HG03521 (cell line): ENCODE measurements at regions not wholly inside any gene's neighbourhood (a gene's known extent, or its start where the extent isn't known, plus 50 kb on each side); places are given as distances from the start of the nearest gene placed in this dataset.
"Not testable (repeated sequence)": the region's sequence is repeated elsewhere in the genome, so short reads cannot be mapped to it uniquely, and the experiment has no call there.

Source experiments
- ATAC-seq: cut with Tn5 transposase; IDR thresholded peaks from one replicate; pipeline ENCODE4 v1.9.1; 2021; ENCODE audit warnings: mild to moderate bottlenecking, moderate library complexity; ENCODE audit not compliant: unreplicated experiment

- ATAC-seq: not testable (repeated sequence)
These were observed 290.2 kb downstream of the RAB38 start for GRCh38 chr11:87885084-87885483.

DNA sequence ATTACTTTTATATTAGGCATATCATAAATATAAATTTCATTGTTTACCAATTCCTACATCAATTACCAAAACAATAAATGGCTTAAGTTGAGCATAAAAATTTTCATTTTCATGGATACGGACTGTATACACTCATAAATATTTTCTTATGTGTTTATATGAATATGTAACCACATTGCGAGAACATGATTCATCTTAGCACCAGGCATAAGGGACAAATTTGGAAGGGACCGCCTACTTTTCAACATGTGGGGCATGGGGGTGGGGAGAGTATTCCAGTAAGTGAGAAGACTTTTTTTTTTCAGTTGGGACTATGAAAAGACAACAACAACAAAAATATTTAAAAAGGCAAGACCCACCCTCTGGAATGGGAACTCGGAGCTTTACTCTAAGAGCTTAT, 296.1 kb downstream of the RAB38 start:
- no peak for ATAC-seq

DNA sequence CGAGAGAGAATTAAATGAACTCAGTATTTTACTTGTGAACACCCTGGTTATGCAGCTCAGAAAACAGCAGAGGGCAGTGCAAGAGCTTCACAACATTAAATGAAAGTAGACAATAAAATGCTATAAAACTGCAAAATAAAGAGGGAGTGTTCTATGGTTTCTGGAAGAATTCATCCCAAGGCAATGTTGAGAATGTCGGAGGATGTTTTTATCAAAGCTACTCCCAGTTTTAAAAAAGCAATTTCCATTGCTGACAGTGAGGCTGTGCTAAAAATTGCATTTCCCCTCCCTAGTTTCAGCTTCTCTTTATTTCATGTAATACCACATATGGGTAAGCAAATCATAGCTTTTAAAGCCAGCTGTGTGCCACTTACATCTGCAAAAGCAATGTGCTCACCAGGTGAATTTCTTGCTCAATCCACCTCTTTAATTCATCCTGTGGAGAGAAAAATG, 296.8 kb downstream of the RAB38 start:
- ATAC-seq: no peak

DNA sequence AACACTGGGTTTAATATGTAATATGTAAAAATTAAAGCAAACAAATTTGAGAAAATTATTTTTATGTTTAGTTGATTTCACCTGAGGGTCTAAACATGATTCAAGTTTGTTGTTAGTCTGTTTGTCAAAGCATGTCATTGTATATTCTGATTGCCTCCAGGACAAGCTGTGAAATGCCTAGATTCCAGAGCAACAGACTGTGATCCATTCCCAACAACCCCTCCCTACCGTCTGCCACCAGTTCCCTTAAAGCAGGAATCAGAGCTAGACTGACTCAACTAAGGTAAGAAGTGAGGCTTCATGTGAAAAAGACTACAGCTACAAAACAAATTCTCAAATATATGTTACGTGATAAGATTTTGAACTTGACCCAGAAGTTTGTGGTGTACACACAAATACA, 304.2 kb downstream of the RAB38 start:
- ATAC-seq: no peak

GRCh38 chr11:87870086-87870485, 305.2 kb downstream of the RAB38 start:
- no peak for ATAC-seq

- ATAC-seq: no peak
These were observed 308.3 kb downstream of the RAB38 start for GRCh38 chr11:87866951-87867350.

GRCh38 chr11:87861030-87861429, 314.2 kb downstream of the RAB38 start:
- ATAC-seq: no peak

DNA sequence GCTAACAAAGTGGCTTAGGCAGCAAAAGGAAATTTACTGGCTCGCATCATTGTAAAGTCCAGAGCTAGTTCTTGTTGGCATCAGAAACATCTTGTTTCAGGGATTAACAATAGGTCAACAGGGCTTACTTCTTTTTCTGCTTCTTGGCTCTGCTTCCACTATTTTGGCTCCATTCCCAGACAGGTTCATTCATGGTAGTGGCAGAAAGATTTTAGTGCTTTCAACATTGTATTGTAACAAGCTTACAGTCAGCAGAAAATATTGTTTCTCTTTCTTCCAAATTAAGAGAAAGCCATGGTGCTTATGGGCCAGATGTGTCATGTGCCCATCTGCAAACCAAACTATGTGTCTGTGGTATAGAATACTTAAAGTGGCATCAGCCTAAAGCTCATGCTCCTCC, 315.6 kb downstream of the RAB38 start:
- ATAC-seq: no peak

DNA sequence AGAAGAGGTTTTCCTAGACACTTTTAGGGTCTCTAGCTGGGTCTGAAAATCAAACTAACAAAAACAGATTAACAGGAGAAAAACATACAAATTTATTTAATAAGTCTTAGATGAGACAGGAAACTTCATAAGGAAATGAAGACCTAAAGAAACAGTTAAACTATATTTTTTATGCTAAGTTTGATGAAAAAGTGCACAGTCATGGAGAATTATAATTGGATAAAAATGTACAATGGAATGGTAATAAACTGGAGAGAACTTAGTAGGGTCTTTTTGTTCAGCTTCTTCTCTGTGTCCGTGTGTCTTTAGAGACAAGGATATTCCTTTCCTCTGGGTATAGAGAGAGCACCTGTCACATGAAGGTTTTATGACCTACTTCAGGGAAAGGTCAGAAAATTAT, 323.4 kb downstream of the RAB38 start:
- no peak for ATAC-seq

GRCh38 chr11:87851234-87851633, 324.0 kb downstream of the RAB38 start:
- no peak for ATAC-seq

- ATAC-seq: no peak
These were observed 326.0 kb downstream of the RAB38 start for GRCh38 chr11:87849216-87849615.

- no peak for ATAC-seq
These were observed 334.5 kb downstream of the RAB38 start for GRCh38 chr11:87840786-87841185.

DNA sequence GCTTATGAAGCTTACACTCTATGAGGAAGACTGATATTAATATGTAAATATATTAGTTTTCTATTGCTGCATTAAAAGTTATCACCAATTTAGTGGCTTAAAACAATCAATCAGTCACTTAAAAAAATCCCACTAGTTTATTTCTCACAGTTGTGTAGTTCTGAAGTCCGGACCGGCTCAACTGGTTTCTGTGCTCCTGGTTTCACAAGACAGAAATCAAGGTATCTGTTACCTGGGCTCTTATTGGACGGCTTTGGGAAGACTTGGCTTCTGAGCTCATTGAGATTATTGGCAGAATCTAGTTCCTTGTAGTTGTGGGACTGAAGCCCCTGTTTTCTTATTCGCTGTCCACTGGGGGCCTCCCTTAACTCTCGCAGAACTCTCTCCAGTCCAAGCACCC, 343.0 kb downstream of the RAB38 start:
- ATAC-seq: no peak

- no peak for ATAC-seq
These were observed 355.2 kb downstream of the RAB38 start for GRCh38 chr11:87820011-87820410.

- ATAC-seq: no peak
These were observed 356.1 kb downstream of the RAB38 start for GRCh38 chr11:87819151-87819550.

DNA sequence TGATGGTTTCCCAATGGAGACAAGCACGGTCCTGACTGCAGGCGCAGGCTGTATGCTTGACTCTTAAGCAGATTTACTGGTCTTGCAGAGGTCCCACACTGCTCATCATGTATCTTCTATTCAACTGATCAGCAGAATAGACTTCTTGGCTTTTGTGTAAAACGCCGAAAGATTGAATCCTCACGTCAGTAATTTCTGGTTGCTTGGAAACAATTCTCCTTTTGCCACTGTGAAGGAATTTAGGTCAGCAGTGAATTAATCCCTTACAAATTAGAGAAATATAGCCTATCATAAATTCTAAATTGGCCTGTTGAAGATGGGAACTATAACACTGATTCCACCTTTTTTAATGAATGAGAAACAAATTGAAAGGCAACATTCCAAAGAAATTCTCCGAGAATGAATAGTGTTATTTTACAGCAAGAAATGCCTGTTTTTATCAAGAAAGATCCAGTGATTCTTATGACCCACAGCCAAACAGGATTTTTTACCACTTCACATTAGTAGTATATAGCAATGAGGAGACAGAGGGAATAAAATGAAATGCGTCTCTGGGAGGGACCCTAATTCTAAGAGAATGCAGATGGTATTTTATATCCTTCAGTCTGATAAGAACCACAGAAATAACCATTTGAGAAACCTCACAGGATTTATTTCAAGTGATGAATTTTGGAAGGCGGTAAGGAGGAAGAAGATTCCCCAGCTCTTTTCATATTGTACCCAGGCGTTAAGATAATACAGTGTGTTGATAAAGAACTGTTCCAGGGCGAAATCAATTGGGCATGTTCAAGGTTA, 362.5 kb downstream of the RAB38 start:
- ATAC-seq: no peak

- ATAC-seq: no peak
These were observed 364.8 kb downstream of the RAB38 start for GRCh38 chr11:87810486-87810885.

DNA sequence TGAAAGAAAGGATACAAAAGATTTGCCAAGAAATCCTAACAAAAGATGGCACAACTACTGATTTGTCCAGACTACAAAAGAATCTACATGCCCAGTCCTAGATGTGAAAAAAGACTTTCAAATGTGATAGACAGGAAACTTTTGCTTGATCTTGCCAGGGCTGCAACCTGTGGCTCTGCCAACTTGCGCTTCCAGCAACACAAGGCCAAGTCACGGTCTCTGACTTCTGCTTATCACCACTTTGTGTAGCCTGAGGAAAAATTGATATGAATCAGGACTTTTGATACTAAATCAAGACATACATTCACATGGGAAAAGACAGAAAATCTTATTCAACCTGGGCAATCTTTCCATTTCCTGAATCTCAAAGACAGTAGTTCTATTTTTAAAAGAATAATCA, 366.0 kb downstream of the RAB38 start:
- no peak for ATAC-seq

DNA sequence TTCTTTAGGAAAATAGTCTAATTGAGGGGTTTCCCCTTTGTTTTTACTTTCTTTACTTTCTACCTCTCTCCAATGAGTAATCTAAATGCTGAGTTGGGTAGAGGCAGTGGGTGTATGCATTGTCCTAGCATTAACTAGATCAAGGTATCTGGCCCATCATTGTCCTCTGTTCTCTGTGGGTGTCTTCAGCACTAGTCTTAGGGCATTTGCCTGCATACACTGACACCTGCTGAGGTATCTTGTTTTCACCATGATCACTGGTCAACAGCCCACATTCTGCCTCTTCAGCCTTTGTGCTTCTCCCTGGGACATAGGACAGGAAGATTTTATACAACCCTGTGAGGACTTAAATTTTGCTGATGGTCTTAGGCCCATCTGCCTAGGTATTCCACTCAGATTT, 371.1 kb downstream of the RAB38 start:
- ATAC-seq: no peak

GRCh38 chr11:87803748-87804147, 371.5 kb downstream of the RAB38 start:
- ATAC-seq: peak; percentile 59

DNA sequence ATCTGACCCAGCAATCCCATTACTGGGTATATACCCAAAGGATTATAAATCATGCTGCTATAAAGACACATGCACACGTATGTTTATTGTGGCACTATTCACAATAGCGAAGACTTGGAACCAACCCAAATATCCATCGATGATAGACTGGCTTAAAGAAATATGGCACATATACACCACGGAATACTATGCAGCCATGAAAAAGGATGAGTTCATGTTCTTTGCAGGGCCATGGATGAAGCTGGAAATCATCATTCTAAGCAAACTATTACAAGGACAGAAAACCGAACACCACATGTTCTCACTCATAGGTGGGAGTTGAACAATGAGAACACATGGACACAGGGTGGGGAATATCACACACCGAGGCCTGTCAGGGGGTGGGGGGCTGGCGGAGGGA, 390.4 kb downstream of the RAB38 start:
- not testable (repeated sequence) for ATAC-seq

DNA sequence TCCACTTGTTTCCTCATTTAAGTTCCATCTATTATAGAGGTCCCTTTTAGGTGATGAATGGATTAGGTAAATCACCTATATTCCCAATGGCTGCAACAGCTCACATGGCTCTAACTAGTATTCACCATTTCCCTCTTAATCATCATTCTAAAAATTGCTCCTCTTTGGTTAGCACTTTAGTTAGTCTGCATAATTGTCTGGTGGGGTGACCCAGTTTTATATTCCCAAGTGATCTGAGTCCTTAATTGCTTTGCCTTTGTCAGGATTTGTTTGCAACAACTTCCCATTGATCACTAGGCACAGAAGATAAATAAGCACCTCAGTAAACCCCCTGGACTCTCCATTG, 395.2 kb downstream of the RAB38 start:
- ATAC-seq: no peak
